Endothelial cell of umbilical vein (primary cell): ENCODE measurements at regions not wholly inside any gene's neighbourhood (a gene's known extent, or its start where the extent isn't known, plus 50 kb on each side); places are given as distances from the start of the nearest gene placed in this dataset.

Experiments
- BruUV-seq: library from RNA; stranded (reverse); fragments of 400-500 nt; replicated peaks from 2 replicates; lab custom pipeline; 2021; lab: Mats Ljungman, UMichigan
- CTCF ChIA-PET: fragments of 300-600, 350-600 bp; sonication (Branson Sonifier 250); formaldehyde crosslinking; loops from one replicate; lab custom pipeline; 2021; ENCODE audit warnings: antibody characterized with exemption, inconsistent platforms; lab: Charles Lee
- POLR2A ChIA-PET: fragments of 300-600, 350-600 bp; sonication (Branson Sonifier 250); formaldehyde crosslinking; loops from one replicate; lab custom pipeline; 2021; ENCODE audit warnings: antibody characterized with exemption, inconsistent platforms; lab: Charles Lee
- DNase-seq: peaks from one replicate; pipeline ENCODE4 v3.0.0-alpha.2; 2011; ENCODE audit warnings: low read depth, low spot score
- FAIRE-seq: peaks from 2 replicates; lab custom pipeline; 2011; peaks lifted over from hg19 to GRCh38; lab: Jason Lieb, UNC
- H2AFZ ChIP-seq: 2 replicates; pipeline ENCODE4 v1.6.0; 2012; ENCODE audit warnings: low read depth, low read length, control low read depth, inconsistent platforms
- H3K27ac ChIP-seq: 2 replicates; pipeline ENCODE4 v1.5.1; 2011; ENCODE audit warnings: low read depth, mild to moderate bottlenecking, control low read depth, low read length, moderate library complexity; ENCODE audit not compliant: insufficient read depth
- H3K27me3 ChIP-seq, 2 experiments: 2 replicates each; pipeline versions ENCODE4 v1.6.0 to v1.6.1; 2011; ENCODE audit warnings: low read length in 2 of 2, mixed read lengths in 1 of 2; ENCODE audit not compliant: control insufficient read depth in 2 of 2, insufficient read depth in 2 of 2
- H3K36me3 ChIP-seq, 2 experiments: 2 replicates in 1 of 2; 3 replicates in 1 of 2; pipeline ENCODE4 v1.5.1; 2011; ENCODE audit warnings: low read length in 2 of 2, mild to moderate bottlenecking in 1 of 2, moderate library complexity in 1 of 2; ENCODE audit not compliant: control insufficient read depth in 2 of 2, insufficient read depth in 2 of 2; ENCODE audit errors: extremely low read depth in 1 of 2
- H3K4me1 ChIP-seq: 3 replicates; pipeline ENCODE4 v1.5.1; 2011; ENCODE audit warnings: mild to moderate bottlenecking, low read length; ENCODE audit not compliant: control insufficient read depth, insufficient read depth; ENCODE audit errors: extremely low read depth
- H3K4me2 ChIP-seq: 2 replicates; pipeline ENCODE4 v1.6.1; 2011; ENCODE audit warnings: low read length, control low read depth, mixed read lengths; ENCODE audit not compliant: insufficient read depth
- H3K4me3 ChIP-seq, 3 experiments: fragments of 200-600 bp in 1 of 3; sonication (generic), shearing (Covaris generic) in 1 of 3; replicated peaks in 1 of 3; 2 replicates each; pipeline ENCODE4 v1.5.1; 2011 to 2016; ENCODE audit warnings: control low read depth in 3 of 3, low read length in 3 of 3, mild to moderate bottlenecking in 2 of 3, inconsistent platforms in 1 of 3, low read depth in 1 of 3, moderate library complexity in 1 of 3; ENCODE audit not compliant: insufficient read depth in 1 of 3
- H3K79me2 ChIP-seq: 2 replicates; pipeline ENCODE4 v1.6.0; 2012; ENCODE audit warnings: low read length, inconsistent platforms; ENCODE audit not compliant: control insufficient read depth, insufficient read depth
- H3K9ac ChIP-seq: replicated peaks from 2 replicates; pipeline ENCODE3; 2011; ENCODE audit warnings: low read length, control low read depth; ENCODE audit not compliant: insufficient read depth; ENCODE audit errors: extremely low read depth
- H3K9me1 ChIP-seq: replicated peaks from 3 replicates; pipeline ENCODE4 v1.6.0; 2011; ENCODE audit warnings: mild to moderate bottlenecking, low read length; ENCODE audit not compliant: control insufficient read depth, insufficient read depth; ENCODE audit errors: extremely low read depth
- H3K9me3 ChIP-seq: replicated peaks from 2 replicates; pipeline ENCODE4 v1.5.1; 2012; ENCODE audit warnings: low read length, inconsistent platforms; ENCODE audit not compliant: control insufficient read depth, insufficient read depth
- H4K20me1 ChIP-seq: replicated peaks from 2 replicates; pipeline ENCODE3; 2011; ENCODE audit warnings: mild to moderate bottlenecking, low read length; ENCODE audit not compliant: control insufficient read depth, insufficient read depth; ENCODE audit errors: extremely low read depth
- EZH2 ChIP-seq: IDR thresholded peaks from 2 replicates; pipeline ENCODE4 v1.6.1; 2012; ENCODE audit warnings: borderline replicate concordance, low read depth, mild to moderate bottlenecking, moderate library complexity, low read length, inconsistent platforms; ENCODE audit not compliant: severe bottlenecking
- FOS ChIP-seq: IDR thresholded peaks from 2 replicates; pipeline ENCODE4 v1.6.1; 2011; ENCODE audit warnings: mild to moderate bottlenecking, low read length, moderate library complexity, borderline replicate concordance; ENCODE audit not compliant: insufficient read depth
- GATA2 ChIP-seq: IDR thresholded peaks from 2 replicates; pipeline ENCODE4 v1.7.0; 2011; ENCODE audit warnings: low read depth, mild to moderate bottlenecking, moderate library complexity, mixed read lengths, low read length; ENCODE audit not compliant: insufficient read length, insufficient read depth
- JUN ChIP-seq: IDR thresholded peaks from 2 replicates; pipeline ENCODE4 v1.6.1; 2011; ENCODE audit warnings: borderline replicate concordance, low read depth; ENCODE audit not compliant: insufficient read length, insufficient read depth
- MYC ChIP-seq: IDR thresholded peaks from one replicate; pipeline ENCODE4 v1.6.1; 2011; ENCODE audit warnings: mild to moderate bottlenecking, low read depth, low read length
- POLR2A ChIP-seq: IDR thresholded peaks from 2 replicates; pipeline ENCODE4 v1.6.1; 2012; ENCODE audit warnings: low read depth, mild to moderate bottlenecking, control low read depth, low read length
- POLR2AphosphoS5 ChIP-seq: IDR thresholded peaks from 2 replicates; pipeline ENCODE4 v1.6.1; 2012; ENCODE audit warnings: low read depth, mild to moderate bottlenecking, control low read depth, low read length, moderate library complexity; ENCODE audit not compliant: insufficient read depth
- dilution Hi-C: fragments of 300-500 bp; cut with MboI; formaldehyde crosslinking; loops from one replicate; pipeline ENCODE4 v1.15.0; 2019; ENCODE audit warnings: low sequenced_read_pairs; ENCODE audit not compliant: extremely low pct_ligation_motif_present
- intact Hi-C: fragments of 100-400 bp; cut with micrococcal nuclease; formaldehyde crosslinking; loops from one replicate; pipeline ENCODE4 v1.10.0; 2022
- TF ChIP-seq, protein P1 (sequence below), 2 donors: IDR thresholded peaks; 1 replicate in 1 of 2; 2 replicates in 1 of 2; pipeline ENCODE4 v1.5.1; 2011; ENCODE audit warnings: low read length in 2 of 2, mild to moderate bottlenecking in 2 of 2, moderate library complexity in 2 of 2, control low read depth in 1 of 2, inconsistent platforms in 1 of 2, low read depth in 1 of 2; ENCODE audit not compliant: insufficient read depth in 1 of 2; ENCODE audit errors: extremely low read depth in 1 of 2
- TF ChIP-seq, protein P2 (sequence below): IDR thresholded peaks from 2 replicates; pipeline ENCODE4 v1.6.1; 2011; ENCODE audit not compliant: insufficient read depth, insufficient read length

DNA sequence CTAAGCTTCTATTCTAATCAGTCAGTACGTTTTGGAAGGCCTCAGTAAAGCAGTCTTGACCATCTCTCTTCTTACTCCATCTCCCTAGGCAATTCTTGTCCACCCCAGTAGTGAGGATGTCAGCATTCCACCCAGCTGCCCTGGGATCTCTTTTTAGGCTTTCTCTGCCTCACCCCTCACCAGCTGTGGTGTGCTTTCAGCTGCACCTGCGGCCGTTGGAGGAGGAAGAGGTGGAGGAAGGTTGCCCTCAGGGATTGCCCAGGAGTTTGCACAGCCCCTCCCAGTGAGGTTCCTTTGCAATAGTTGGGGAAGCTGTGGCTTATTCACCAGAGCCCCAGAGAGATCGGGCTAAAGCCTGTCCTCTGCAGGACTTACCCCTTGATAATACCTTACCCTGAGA lies 615.8 kb downstream of the BNC2 start:
- dilution Hi-C loops (no loop called here), intact Hi-C loops (loop anchor here (5.0 kb wide), 1 partner anchor 703 kb away; no protein-coding TSS in a partner anchor)
- no peaks in the 10 kb centered on the region for H4K20me1 ChIP-seq
- DNase-seq (no peak), FAIRE-seq (no peak)
- no peaks in the 10 kb centered on the region for H3K4me1 ChIP-seq
- peaks cover 0 to 1% of the 10 kb centered on the region in 2 experiments for H3K27me3 ChIP-seq
- no peak overlapping the region for H3K4me2 ChIP-seq
- no peak overlapping the region for H3K9ac ChIP-seq
- no peaks in the 10 kb centered on the region for H3K9me3 ChIP-seq
- H3K79me2 ChIP-seq, result no peaks in the 10 kb centered on the region
- ChIA-PET POLR2A (no interaction called here), CTCF (no interaction called here)
- no peaks in the 10 kb centered on the region for H3K36me3 ChIP-seq
- TF ChIP-seq FOS, result no peak
- TF ChIP-seq JUN, result no peak
- TF ChIP-seq POLR2AphosphoS5, result no peak
- no peak for TF ChIP-seq MYC
- TF ChIP-seq, protein P1, sequence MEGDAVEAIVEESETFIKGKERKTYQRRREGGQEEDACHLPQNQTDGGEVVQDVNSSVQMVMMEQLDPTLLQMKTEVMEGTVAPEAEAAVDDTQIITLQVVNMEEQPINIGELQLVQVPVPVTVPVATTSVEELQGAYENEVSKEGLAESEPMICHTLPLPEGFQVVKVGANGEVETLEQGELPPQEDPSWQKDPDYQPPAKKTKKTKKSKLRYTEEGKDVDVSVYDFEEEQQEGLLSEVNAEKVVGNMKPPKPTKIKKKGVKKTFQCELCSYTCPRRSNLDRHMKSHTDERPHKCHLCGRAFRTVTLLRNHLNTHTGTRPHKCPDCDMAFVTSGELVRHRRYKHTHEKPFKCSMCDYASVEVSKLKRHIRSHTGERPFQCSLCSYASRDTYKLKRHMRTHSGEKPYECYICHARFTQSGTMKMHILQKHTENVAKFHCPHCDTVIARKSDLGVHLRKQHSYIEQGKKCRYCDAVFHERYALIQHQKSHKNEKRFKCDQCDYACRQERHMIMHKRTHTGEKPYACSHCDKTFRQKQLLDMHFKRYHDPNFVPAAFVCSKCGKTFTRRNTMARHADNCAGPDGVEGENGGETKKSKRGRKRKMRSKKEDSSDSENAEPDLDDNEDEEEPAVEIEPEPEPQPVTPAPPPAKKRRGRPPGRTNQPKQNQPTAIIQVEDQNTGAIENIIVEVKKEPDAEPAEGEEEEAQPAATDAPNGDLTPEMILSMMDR (IDR thresholded peaks at IDR 0.05; ENCODE audit: extremely low read depth in 1 of 2, insufficient read depth in 1 of 2, low read depth in 1 of 2, low read length in 2 of 2), result no peak
- TF ChIP-seq POLR2A, result no peak
- TF ChIP-seq EZH2, result no peak
- TF ChIP-seq, protein P2, sequence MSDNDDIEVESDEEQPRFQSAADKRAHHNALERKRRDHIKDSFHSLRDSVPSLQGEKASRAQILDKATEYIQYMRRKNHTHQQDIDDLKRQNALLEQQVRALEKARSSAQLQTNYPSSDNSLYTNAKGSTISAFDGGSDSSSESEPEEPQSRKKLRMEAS, result no peak
- TF ChIP-seq GATA2, result no peak
- H3K27ac ChIP-seq, result no peak overlapping the region
- no peak overlapping the region for H3K4me3 ChIP-seq
- H2AFZ ChIP-seq, result no peak overlapping the region
- no TSS peak for BruUV-seq
- no peaks in the 10 kb centered on the region for H3K9me1 ChIP-seq
